OCI-LY3 (cell line): ENCODE measurements at regions not wholly inside any gene's neighbourhood (a gene's known extent, or its start where the extent isn't known, plus 50 kb on each side); places are given as distances from the start of the nearest gene placed in this dataset.
"Not testable (repeated sequence)": the region's sequence is repeated elsewhere in the genome, so short reads cannot be mapped to it uniquely, and the experiment has no call there.

Source experiments
- H2AFZ ChIP-seq: fragments of 200-600, 300-600 bp; shearing (Covaris generic); 2 replicates; pipeline ENCODE4 v1.6.0; 2014; ENCODE audit warnings: antibody characterized with exemption, low read depth, low read length
- H3K27ac ChIP-seq: fragments of 200-600, 300-600 bp; sonication (generic); 2 replicates; pipeline ENCODE4 v1.5.1; 2014; ENCODE audit warnings: mild to moderate bottlenecking, low read length, moderate library complexity, mixed read lengths
- H3K27me3 ChIP-seq: fragments of 200-600, 300-600 bp; sonication (generic); 2 replicates; pipeline ENCODE4 v1.6.1; 2014; ENCODE audit warnings: low read depth, low read length, mixed read lengths
- H3K36me3 ChIP-seq: fragments of 200-600, 300-600 bp; sonication (generic); replicated peaks from 2 replicates; pipeline ENCODE3; 2014; ENCODE audit warnings: low read depth, low read length, mixed read lengths
- H3K4me1 ChIP-seq: fragments of 300-600, 200-600 bp; sonication (generic); 2 replicates; pipeline ENCODE4 v1.6.1; 2014; ENCODE audit warnings: low read length, mixed read lengths
- H3K4me2 ChIP-seq: fragments of 200-600, 300-600 bp; sonication (generic); 2 replicates; pipeline ENCODE4 v1.6.1; 2014; ENCODE audit warnings: low read length, mixed read lengths
- H3K4me3 ChIP-seq: fragments of 300-600, 200-600 bp; sonication (generic); 2 replicates; pipeline ENCODE4 v1.5.1; 2014; ENCODE audit warnings: antibody characterized with exemption, mild to moderate bottlenecking, low read length, moderate library complexity
- H3K79me2 ChIP-seq: fragments of 300-600, 200-600 bp; shearing (Covaris generic); 2 replicates; pipeline ENCODE4 v1.6.1; 2014; ENCODE audit warnings: mild to moderate bottlenecking, low read length, mixed read lengths
- H3K9ac ChIP-seq: fragments of 300-600, 200-600 bp; shearing (Covaris generic); 2 replicates; pipeline ENCODE4 v1.6.0; 2014; ENCODE audit warnings: mild to moderate bottlenecking, low read length, moderate library complexity
- H3K9me3 ChIP-seq: fragments of 200-600, 300-600 bp; shearing (Covaris generic); 2 replicates; pipeline ENCODE4 v1.6.1; 2014; ENCODE audit warnings: low read length, mixed read lengths; ENCODE audit not compliant: insufficient read depth
- H4K20me1 ChIP-seq: fragments of 200-600, 300-600 bp; sonication (generic); 2 replicates; pipeline ENCODE4 v1.6.1; 2016; ENCODE audit warnings: low read length, mixed read lengths; ENCODE audit not compliant: insufficient read depth
- EZH2phosphoT487 ChIP-seq: fragments of 200-600 bp; shearing (Covaris generic); IDR thresholded peaks from 2 replicates; pipeline ENCODE4 v1.6.1; 2018; ENCODE audit warnings: antibody characterized with exemption, mixed run types, low read depth
- TF ChIP-seq, protein P1 (sequence below): fragments of 200-600, 300-600 bp; sonication (generic); IDR thresholded peaks from 2 replicates; pipeline ENCODE4 v1.5.1; 2014; ENCODE audit warnings: antibody characterized with exemption, low read length, low read depth

DNA sequence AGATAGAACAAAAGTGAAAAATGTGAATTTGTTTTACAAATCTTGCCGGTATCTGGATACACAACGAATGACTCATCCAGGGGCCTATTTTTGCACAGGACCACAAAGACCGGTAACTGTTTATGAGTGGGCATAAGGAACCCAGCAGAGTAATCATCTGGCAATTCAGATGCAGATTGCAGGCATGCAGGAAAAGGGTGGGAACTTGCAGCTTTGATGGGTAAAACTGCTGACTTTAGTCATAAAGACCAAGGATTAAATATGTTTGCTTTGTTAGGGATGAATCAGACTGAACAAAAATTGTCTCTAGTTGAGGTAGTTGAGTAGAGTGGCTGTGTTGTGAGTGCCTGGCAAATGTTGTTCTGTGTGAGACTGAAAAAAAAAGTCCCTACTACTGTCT is 309.6 kb upstream of the CCNH start:
- Histone ChIP-seq H3K27me3 (no peaks in the 10 kb centered on the region), H3K4me3 (no peak overlapping the region), H3K9ac (no peak overlapping the region), H3K4me1 (no peaks in the 10 kb centered on the region), H3K9me3 (no peaks in the 10 kb centered on the region), H3K79me2 (no peaks in the 10 kb centered on the region), H3K27ac (no peak overlapping the region), H3K36me3 (no peaks in the 10 kb centered on the region), H3K4me2 (no peak overlapping the region), H4K20me1 (no peaks in the 10 kb centered on the region), H2AFZ (no peak overlapping the region)
- no peak for TF ChIP-seq EZH2phosphoT487
- TF ChIP-seq, protein P1, sequence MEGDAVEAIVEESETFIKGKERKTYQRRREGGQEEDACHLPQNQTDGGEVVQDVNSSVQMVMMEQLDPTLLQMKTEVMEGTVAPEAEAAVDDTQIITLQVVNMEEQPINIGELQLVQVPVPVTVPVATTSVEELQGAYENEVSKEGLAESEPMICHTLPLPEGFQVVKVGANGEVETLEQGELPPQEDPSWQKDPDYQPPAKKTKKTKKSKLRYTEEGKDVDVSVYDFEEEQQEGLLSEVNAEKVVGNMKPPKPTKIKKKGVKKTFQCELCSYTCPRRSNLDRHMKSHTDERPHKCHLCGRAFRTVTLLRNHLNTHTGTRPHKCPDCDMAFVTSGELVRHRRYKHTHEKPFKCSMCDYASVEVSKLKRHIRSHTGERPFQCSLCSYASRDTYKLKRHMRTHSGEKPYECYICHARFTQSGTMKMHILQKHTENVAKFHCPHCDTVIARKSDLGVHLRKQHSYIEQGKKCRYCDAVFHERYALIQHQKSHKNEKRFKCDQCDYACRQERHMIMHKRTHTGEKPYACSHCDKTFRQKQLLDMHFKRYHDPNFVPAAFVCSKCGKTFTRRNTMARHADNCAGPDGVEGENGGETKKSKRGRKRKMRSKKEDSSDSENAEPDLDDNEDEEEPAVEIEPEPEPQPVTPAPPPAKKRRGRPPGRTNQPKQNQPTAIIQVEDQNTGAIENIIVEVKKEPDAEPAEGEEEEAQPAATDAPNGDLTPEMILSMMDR, result no peak

DNA sequence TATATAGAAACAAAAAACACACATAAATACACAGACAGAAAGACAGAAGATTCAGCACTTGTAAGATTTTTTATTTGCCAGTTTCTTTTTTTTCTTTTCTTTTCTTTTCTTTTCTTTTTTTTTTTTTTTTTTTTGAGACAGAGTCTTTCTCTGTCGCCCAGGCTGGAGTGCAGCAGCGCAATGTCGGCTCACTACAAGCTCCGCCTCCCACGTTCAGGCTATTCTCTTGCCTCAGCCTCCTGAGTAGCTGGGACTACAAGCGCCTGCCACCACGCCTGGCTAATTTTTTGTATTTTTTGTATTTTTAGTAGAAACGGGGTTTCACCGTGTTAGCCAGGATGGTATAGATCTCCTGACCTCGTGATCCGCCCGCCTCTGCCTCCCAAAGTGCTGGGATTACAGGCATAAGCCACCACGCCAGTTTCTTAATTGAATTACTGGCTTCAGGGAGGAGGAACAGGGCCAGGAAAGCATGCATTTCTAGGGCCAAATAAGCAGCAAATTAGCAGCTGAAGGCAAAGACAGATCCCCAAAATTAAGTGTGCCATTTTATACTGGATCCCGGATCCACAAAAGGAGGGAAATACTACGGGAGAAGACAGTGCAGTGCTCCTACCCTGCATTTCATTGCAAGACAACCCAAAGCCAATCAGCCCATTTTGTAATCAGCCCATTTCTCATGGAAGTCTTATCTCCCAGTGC is 305.6 kb upstream of the CCNH start:
- not testable (repeated sequence) for H3K9ac ChIP-seq, H3K9me3 ChIP-seq, H3K27ac ChIP-seq, H4K20me1 ChIP-seq, H3K4me2 ChIP-seq, H3K36me3 ChIP-seq, H3K27me3 ChIP-seq, H3K4me1 ChIP-seq, H3K79me2 ChIP-seq, H3K4me3 ChIP-seq, H2AFZ ChIP-seq

DNA sequence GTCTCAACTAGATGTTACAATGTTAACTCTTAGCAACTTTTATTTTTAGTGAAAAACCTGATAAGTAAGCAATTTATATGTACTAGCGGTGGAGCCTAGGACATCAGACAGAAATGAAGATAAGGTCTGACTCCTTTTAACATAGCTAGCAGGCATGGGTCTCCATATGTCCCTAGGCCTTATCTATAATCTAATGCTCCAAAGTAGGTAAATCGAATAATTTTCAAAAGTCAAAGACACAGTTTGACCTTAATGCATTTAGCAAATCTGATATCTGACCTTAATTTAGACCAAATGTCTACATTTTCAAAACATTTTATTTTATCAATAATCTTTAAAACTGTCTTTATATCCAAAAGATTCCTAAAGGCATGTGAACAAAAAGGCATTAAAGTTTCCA is 305.0 kb upstream of the CCNH start:
- no peak for TF ChIP-seq EZH2phosphoT487
- TF ChIP-seq, protein P1, result no peak
- Histone ChIP-seq H3K9me3 (no peaks in the 10 kb centered on the region), H3K9ac (no peak overlapping the region), H3K27ac (no peak overlapping the region), H3K4me3 (no peak overlapping the region), H3K4me2 (no peak overlapping the region), H3K79me2 (no peaks in the 10 kb centered on the region), H3K36me3 (no peaks in the 10 kb centered on the region), H4K20me1 (no peaks in the 10 kb centered on the region), H2AFZ (no peak overlapping the region), H3K4me1 (no peaks in the 10 kb centered on the region), H3K27me3 (no peaks in the 10 kb centered on the region)

DNA sequence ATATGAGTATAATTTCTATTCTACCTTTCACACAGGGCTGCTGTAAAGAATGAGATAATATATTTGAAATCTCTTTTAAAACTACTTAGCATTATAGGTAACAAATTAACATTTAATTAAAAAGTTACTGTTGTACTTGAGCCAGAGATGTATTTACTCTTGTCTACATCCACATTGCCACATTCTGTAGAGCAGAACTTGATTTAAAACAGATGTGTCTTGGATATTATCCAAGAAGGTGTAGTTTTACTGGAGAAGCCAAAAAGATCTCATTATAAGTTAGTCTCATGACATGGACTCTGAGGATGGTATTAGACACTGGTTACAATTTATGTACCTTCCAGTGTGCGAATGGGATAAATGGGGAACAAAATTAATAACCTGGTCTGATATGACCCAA is 293.1 kb upstream of the CCNH start:
- Histone ChIP-seq H3K4me2 (no peak overlapping the region), H3K27ac (no peak overlapping the region), H3K27me3 (no peaks in the 10 kb centered on the region), H3K9ac (no peak overlapping the region), H3K36me3 (no peaks in the 10 kb centered on the region), H3K79me2 (no peaks in the 10 kb centered on the region), H2AFZ (no peak overlapping the region), H4K20me1 (no peaks in the 10 kb centered on the region), H3K4me1 (no peaks in the 10 kb centered on the region), H3K4me3 (no peak overlapping the region), H3K9me3 (no peaks in the 10 kb centered on the region)
- no peak for TF ChIP-seq EZH2phosphoT487
- TF ChIP-seq, protein P1, result no peak
